HG02973 (cell line): ENCODE measurements at regions not wholly inside any gene's neighbourhood (a gene's known extent, or its start where the extent isn't known, plus 50 kb on each side); places are given as distances from the start of the nearest gene placed in this dataset.
"Not testable (repeated sequence)": the region's sequence is repeated elsewhere in the genome, so short reads cannot be mapped to it uniquely, and the experiment has no call there.

Experiments
- ATAC-seq: cut with Tn5 transposase; IDR thresholded peaks from one replicate; pipeline ENCODE4 v1.9.1; 2021; ENCODE audit warnings: moderate library complexity; ENCODE audit not compliant: unreplicated experiment

- no peak for ATAC-seq
Measured at GRCh38 chr4:26233350-26233749, 87.5 kb upstream of the RBPJ start.

GRCh38 chr4:26235500-26235899, 85.3 kb upstream of the RBPJ start:
- ATAC-seq = no peak

DNA sequence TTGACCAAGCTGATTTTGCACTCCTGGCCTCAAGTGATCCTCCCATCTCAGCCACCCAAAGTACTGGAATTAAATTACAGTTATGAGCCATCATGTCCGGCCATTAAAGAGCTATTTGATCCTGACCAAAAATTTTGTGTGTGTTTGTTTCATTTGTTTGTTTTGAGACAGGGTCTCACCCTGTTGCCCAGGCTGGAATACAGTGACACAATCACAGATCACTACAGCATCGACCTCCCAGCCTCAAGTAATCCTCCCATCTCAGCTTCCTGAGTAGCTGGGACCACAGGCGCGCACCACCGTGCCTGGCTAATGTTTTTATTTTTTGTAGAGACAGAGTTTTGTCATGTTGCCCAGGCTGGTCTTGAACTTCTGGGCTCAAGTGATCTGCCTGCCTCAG, 82.9 kb upstream of the RBPJ start:
- no peak for ATAC-seq

- ATAC-seq = no peak
Measured at GRCh38 chr4:26238426-26238777, 82.4 kb upstream of the RBPJ start.

GRCh38 chr4:26238778-26239679, 81.8 kb upstream of the RBPJ start:
- ATAC-seq = no peak

DNA sequence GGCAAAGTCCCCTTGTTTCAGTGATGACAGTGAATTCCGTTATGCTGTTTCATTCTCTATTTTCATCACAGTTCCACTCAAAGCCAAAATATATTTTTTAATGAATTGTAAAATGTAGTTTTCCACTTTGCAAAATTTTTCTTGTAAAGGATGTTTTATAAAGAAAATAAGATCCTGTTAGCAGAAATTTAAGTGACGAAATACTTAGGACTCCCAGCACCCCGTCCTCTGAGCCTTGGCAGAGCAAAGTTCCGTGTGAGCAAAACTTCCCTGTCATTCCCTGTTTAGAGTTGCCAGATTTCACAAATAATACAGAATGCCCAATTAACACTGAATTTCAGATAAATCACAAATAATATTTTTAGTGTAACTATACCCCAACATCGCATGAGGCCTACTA, 81.0 kb upstream of the RBPJ start:
- no peak for ATAC-seq

DNA sequence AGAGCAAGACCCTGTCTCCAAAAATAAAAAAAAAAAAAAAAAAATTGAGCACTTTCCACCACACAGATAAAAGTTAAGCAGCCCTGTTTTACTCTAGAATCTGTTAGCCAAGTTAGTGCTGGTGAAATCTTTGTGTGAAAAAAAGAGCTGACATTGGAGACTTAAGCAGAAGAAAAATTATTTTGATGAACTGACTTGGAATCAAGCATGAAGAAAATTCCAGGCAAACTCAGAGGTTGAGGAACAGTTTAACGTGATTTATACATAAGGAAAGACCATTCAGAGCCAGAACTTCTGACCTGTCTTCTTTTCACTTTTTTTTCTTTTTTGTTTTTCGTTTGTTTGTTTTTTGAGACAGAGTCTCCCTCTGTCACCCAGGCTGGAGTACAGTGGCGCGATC, 79.6 kb upstream of the RBPJ start:
- no peak for ATAC-seq

- no peak for ATAC-seq
Measured at GRCh38 chr4:26242451-26242850, 78.4 kb upstream of the RBPJ start.

GRCh38 chr4:26244138-26244537, 76.7 kb upstream of the RBPJ start:
- ATAC-seq = not testable (repeated sequence)

DNA sequence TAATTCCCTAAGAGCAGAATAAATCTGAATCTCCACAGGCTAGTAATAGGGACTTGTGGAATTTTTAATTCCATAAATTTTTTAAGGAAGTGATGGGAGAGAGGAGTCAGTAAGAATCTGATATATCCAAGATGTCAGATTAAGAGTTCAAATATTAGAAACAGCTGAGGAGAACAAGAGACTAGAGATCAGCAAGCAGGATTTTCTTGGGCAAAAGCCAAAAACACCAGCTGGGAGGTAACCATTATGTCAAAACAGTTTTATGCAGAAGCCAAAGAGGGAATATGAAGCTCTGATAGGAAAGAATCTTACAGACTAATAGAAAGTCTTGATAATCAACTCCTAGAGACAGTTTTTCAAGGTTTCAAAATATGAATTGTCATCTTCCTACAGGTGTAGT, 72.2 kb upstream of the RBPJ start:
- no peak for ATAC-seq

DNA sequence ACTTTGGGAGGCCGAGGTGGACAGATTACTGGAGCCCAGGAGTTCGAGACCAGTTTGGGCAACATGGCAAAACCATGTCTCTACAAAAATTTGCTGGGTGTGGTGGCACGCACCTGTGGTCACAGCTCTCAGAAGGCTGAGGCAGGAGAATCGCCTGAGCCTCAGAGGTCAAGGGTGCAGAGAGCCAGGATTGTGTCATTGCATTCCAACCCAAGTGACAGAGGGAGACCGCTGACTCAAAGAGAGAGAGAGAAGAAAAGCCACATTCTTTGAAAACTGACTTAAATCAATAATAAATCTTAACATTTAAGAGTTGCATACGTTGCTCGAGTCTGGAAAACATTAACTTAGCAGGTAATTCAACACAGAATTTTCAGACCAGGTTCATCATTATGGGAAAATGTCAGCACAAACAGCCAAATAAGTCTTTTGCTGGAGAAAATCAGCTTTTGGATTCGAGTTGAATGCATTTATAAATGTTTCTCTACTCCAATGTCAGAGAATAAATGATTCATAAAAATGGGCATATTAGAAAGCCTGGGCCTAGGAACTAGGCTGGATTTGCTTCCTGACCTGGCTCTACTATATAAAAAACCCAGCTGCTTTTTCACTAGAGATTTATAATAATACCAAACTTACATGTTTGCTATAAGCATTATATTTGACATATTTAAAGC, 68.3 kb upstream of the RBPJ start:
- ATAC-seq = no peak

GRCh38 chr4:26253968-26254367, 66.8 kb upstream of the RBPJ start:
- ATAC-seq = no peak

- no peak for ATAC-seq
Measured at GRCh38 chr4:26255989-26256388, 64.8 kb upstream of the RBPJ start.

- not testable (repeated sequence) for ATAC-seq
Measured at GRCh38 chr4:26257444-26257843, 63.4 kb upstream of the RBPJ start.

DNA sequence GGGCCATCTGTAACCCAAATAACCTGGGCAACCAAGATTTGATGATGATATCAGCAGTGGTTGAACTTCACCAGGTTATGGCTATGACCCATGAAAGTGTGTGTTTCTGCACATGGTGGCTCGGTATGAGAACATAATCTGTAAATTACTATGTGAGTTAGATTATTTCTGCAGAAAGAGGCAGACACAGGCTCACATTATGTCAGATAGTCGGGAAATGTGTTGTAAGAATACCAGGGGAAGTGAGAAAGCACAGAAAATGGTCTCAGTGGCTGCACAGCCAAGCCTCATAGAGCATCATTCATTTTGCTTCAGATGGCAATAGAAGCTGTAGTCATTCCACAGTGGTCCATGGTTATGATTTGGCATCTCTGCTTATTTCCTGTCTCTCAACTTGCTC, 63.0 kb upstream of the RBPJ start:
- peak; percentile 78 for ATAC-seq

- ATAC-seq = no peak
Measured at GRCh38 chr4:26260571-26260970, 60.2 kb upstream of the RBPJ start.

GRCh38 chr4:26261405-26261804, 59.4 kb upstream of the RBPJ start:
- ATAC-seq = no peak

- ATAC-seq = no peak
Measured at GRCh38 chr4:26263165-26263564, 57.6 kb upstream of the RBPJ start.

- no peak for ATAC-seq
Measured at GRCh38 chr4:26264109-26264508, 56.7 kb upstream of the RBPJ start.

- ATAC-seq = no peak
Measured at GRCh38 chr4:26267087-26267486, 53.7 kb upstream of the RBPJ start.

DNA sequence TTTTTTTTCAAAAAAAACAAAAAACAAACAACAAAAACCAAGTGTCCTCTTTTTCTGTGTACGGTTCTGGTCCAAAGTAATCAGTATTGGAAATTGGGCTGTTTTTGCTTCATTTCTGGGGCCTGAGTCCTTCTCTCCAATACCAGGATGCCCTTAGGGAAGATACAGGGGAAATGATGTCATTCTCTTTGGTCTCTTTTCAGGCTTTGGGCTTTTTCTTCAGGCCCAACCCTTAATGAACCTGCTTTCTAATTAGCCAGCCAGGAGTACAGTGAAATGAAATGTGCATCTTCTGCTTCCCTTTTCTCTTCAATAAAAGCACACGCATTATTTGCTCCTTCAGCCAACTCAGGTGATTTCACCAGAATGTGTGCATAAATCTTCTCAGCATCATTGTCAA, 52.6 kb upstream of the RBPJ start:
- no peak for ATAC-seq

DNA sequence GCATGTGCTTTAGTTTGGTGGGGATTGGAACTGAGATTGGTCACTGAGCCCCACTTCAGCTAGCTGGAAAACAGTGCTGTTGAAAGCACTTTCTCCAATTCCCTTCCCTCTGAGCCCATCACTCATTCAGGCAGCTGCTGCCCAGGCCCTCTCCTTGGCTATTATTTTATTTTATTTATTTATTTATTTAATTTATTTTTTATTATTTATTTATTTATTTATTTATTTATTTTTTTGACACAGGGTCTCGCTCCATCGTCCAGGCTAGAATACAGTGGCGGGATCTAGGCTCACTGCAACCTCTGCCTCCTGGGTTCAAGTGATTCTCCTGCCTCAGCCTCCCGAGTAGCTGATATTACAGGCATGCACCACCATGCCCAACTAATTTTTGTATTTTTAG, 51.8 kb upstream of the RBPJ start:
- ATAC-seq = no peak
